NCI-H128 (cell line): ENCODE measurements at regions not wholly inside any gene's neighbourhood (a gene's known extent, or its start where the extent isn't known, plus 50 kb on each side); places are given as distances from the start of the nearest gene placed in this dataset.
"Not testable (repeated sequence)": the region's sequence is repeated elsewhere in the genome, so short reads cannot be mapped to it uniquely, and the experiment has no call there.

ENCODE experiments used
- DNase-seq: peaks from one replicate; lab custom pipeline; 2025; ENCODE audit not compliant: unreplicated experiment; lab: John Stamatoyannopoulos, UW

DNA sequence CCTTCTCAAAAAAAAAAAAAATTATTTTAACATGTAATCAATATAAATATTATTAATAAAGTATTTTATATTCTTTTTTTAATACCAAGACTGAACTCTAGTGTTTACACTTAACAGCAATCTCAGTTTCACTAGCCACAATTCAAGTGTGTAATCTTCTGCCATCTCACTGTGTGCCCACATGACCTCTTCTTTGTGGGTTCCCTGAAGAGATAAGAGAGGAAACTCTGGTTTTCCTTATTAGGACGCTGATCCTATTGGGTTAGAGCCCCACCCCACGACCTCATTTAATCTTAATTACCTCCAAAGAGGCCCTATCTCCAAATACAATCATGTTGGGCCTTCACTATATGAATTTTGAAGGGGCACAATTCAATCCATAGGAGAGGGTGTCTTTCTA lies 177.6 kb downstream of the STK31 start:
- DNase-seq, result no peak

- no peak for DNase-seq
Measured at GRCh38 chr7:23888958-23889357, 178.9 kb downstream of the STK31 start.

DNA sequence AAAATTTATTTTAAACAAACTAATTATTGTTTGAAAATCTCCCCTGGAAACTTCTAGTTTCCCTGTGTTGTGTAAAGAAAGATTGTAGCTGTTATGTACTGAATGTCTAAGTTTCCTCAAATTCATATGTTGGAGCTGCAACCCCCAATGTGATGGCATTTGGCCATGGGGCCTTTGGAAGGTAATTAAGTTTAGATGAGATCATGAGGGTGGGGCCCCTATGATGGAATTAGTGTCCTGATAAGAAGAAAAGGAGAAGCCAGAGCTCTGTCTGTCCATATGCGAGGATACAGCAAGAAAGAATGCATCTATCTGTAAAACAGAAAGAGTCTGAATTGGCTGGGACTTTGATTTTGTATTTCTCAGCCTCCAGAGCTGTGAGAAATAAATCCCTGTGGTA lies 179.5 kb downstream of the STK31 start:
- DNase-seq, result no peak

DNA sequence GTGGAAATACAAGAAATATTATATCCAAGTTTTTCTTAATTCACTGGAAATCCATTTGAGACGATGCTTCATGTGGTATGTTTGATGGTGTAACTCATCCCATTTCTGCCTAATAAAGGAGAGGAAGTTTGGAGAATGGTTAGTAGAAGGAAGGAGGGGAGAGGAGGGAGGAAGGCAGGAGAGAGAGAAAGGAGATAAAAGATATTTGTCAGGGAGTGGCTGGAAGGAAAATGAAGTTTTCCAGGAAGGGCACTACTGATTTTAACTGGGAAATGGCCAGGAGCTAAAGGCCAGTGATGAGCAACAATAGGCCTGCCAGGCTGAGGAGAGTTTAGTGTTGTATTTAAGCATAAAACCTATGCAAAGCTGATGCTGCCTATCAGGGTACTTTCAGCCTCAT lies 182.0 kb downstream of the STK31 start:
- DNase-seq, result no peak

- no peak for DNase-seq
Measured at GRCh38 chr7:23893176-23893941, 183.3 kb downstream of the STK31 start.

- no peak for DNase-seq
Measured at GRCh38 chr7:23893942-23894891, 184.2 kb downstream of the STK31 start.

GRCh38 chr7:23894892-23895569 lies 185.0 kb downstream of the STK31 start:
- no peak for DNase-seq

GRCh38 chr7:23895666-23896096 lies 185.7 kb downstream of the STK31 start:
- no peak for DNase-seq

DNA sequence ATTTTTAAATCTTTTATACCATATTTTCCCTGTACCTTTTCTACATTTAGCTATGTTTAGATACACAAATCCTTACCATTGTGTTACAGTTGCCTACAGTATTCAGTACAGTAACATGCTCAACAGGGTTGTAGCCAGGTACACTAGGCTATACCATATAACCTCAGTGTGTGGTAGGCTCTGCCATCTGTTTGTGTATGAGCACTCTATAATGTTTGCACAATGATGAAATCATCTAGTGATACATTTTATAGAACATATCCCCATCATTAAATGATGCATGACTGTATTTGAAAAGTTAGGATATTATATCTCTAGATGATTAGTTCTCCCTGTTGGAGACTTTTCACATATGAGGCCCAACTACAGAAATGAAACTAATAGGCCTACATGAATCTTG lies 188.6 kb downstream of the STK31 start:
- no peak for DNase-seq

DNA sequence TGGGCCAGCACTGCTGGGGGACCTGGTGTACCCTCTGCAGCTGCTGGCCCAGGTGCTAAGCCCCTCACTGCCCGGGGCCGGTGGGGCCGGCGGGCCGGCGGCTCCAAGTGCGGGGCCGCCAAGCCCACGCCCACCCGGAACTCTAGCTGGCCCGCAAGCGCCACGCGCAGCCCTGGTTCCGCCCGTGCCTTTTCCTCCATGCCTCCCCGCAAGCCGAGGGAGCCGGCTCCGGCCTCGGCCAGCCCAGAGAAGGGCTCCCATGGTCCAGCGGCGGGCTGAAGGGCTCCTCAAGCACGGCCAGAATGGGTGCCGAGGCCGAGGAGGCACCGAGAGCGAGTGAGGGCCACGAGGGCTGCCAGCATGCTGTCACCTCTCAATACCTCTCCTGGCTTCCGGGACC lies 194.9 kb downstream of the STK31 start:
- not testable (repeated sequence) for DNase-seq

GRCh38 chr7:23907012-23907411 lies 197.0 kb downstream of the STK31 start:
- DNase-seq, result no peak

GRCh38 chr7:23909426-23909825 lies 199.4 kb downstream of the STK31 start:
- no peak for DNase-seq

GRCh38 chr7:23912065-23912464 lies 202.0 kb downstream of the STK31 start:
- DNase-seq, result no peak

DNA sequence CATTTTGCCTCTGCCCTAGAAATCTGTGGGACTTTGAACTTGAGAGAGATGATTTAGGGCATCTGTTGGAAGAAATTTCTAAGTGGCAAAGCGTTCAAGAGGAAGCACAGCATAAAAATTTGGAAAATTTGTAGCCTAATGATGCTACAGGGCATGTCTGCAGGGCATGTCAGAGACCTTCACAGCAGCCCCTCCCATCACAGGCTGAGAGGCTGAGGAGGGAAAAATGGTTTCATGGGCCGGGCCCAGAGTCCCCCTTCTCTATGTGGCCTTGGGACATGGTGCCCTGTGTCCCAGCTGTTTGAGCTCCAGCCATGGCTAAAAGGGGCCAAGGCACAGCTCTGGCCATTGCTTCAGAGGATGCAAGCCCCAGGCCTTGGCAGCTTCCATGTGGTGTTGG lies 203.0 kb downstream of the STK31 start:
- no peak for DNase-seq

DNA sequence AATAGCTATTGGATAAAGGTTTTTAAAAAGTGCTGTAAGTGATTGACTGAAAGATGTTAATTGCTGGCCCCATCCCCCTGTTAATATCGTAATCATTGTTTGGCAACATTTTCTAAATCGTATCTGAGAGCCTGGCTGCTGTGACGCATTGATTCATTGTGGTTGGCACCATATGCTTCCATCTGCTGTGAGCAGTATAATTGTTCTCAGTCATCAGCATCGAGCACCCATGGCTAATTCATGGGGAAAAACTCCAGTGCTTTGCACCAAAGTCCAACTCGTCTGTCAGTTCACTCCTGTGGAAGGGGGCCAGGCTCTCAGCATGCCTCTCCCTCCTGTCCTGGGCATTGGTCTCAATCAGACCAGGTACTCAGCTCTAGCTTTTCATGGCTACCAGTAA lies 205.2 kb downstream of the STK31 start:
- no peak for DNase-seq

- DNase-seq, result no peak
Measured at GRCh38 chr7:23918286-23918685, 208.3 kb downstream of the STK31 start.

DNA sequence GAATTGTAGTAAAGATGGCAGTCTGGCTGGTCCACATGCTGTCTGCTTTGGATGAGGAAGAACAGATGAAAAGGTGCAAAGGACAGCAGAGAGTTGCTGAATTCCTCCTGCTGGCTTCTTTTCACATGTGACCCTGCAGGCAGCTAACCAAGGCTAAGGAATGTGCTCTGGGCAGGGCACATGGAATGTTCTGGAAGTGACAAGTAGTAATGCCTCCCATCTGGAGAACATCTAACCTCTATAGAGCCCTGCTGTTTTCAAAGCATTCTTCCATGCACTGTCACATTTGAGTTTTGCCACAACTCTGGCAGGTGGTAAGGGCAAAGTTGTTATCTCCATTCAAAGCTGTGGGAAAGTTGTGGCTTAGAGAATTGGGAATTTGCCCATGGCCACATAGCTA lies 208.8 kb downstream of the STK31 start:
- DNase-seq, result no peak

GRCh38 chr7:23925088-23925487 lies 215.1 kb downstream of the STK31 start:
- DNase-seq, result no peak

DNA sequence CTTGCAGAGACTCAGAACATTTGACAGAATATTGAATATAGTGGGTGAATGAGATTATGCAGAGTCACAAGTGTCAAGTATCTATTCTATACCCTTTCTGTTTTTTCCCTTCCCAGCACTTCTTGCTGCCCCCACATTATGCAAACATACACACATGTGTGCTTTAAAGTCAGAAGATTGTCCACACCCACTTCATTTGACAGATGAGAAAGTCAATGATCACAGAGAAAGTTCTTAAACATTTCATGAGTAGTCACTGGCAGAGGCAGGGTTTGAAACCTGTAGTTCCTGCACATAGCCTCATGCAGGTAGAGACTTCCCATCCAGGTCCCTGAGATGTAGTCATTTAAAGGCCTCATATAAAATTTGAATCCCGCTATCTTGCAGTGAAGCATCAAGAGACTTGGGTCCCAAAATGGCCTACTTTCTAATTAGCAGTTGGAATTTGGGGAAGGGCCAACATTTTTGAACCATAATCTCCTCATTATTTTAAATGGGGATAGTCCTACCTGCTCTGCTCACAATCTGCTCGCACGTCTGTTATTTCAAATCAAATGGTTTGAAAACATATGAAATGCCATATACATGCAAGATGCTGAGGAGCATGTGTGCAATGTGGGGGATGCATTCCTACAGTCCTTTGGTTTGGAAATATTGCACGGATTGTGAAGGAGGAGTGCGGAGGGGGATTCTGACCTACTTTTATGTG lies 217.8 kb downstream of the STK31 start:
- DNase-seq, result no peak

GRCh38 chr7:23928418-23928775 lies 218.4 kb downstream of the STK31 start:
- DNase-seq, result no peak

- DNase-seq, result no peak
Measured at GRCh38 chr7:23930312-23930711, 220.3 kb downstream of the STK31 start.
